Astrocyte (in vitro differentiated cells and primary cell): ENCODE measurements at regions not wholly inside any gene's neighbourhood (a gene's known extent, or its start where the extent isn't known, plus 50 kb on each side); places are given as distances from the start of the nearest gene placed in this dataset.

Source experiments
- CTCF ChIP-seq: IDR thresholded peaks from 2 replicates; pipeline ENCODE4 v1.5.1; 2011; ENCODE audit warnings: low read depth, mild to moderate bottlenecking, inconsistent platforms, low read length, moderate library complexity; ENCODE audit not compliant: insufficient read depth
- EZH2 ChIP-seq: IDR thresholded peaks from 2 replicates; pipeline ENCODE4 v1.6.1; 2012; ENCODE audit warnings: mild to moderate bottlenecking, low read length, inconsistent platforms; ENCODE audit not compliant: insufficient read depth

DNA sequence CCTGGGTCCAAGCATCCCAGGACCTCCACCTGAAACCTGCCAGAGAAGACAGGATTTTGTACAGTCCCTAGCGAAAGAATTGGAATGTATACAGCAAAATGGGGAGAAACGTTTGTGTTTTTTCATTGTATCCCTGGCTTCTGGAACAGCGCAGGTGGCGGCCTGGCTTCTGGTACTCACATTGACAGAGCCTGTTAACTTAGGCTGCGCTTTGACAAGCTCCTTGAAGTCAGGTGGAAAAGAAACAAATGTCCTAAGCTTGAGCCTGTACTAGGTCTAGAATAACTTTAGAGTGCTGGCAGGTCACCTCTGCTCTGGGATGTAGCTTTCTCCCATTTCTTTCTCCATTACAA lies 343.7 kb upstream of the KLF3 start:
- TF ChIP-seq CTCF, result no peak
- no peak for TF ChIP-seq EZH2
